ENCODE measurements at regions not wholly inside any gene's neighbourhood (a gene's known extent, or its start where the extent isn't known, plus 50 kb on each side); places are given as distances from the start of the nearest gene placed in this dataset.

GRCh38 chr20:51867251-51867650 lies 64.9 kb upstream of the SALL4 start:
- Histone ChIP-seq H3K27me3 (no peaks in the 10 kb centered on the region), H3K4me3 (no peak overlapping the region), H3K4me1 (no peaks in the 10 kb centered on the region), H3K36me3 (no peaks in the 10 kb centered on the region), H3K27ac (no peak overlapping the region), H3K9me3 (no peaks in the 10 kb centered on the region)
- TF ChIP-seq POLR2A (IDR thresholded peaks at IDR 0.05) = no peak
- no peak for TF ChIP-seq CTCF (IDR thresholded peaks at IDR 0.05)
- TF ChIP-seq POLR2AphosphoS5 (IDR thresholded peaks at IDR 0.05) = no peak
- no peak for DNase-seq (ENCODE audit: low spot score in 2 of 2)
- intact Hi-C loops (cut with DNase I; ENCODE audit: low total_unique reads) = no loop called here

GRCh38 chr20:51864967-51865366 lies 62.6 kb upstream of the SALL4 start:
- no peak overlapping the region for H3K4me3 ChIP-seq
- TF ChIP-seq POLR2AphosphoS5 (IDR thresholded peaks at IDR 0.05) = no peak
- no peak for TF ChIP-seq POLR2A (IDR thresholded peaks at IDR 0.05)
- no peak for TF ChIP-seq CTCF (IDR thresholded peaks at IDR 0.05)
- DNase-seq (ENCODE audit: low spot score in 2 of 2) = no peak
- no peaks in the 10 kb centered on the region for H3K36me3 ChIP-seq
- intact Hi-C loops (cut with DNase I; ENCODE audit: low total_unique reads) = no loop called here
- no peaks in the 10 kb centered on the region for H3K27me3 ChIP-seq
- no peaks in the 10 kb centered on the region for H3K9me3 ChIP-seq
- H3K4me1 ChIP-seq = no peaks in the 10 kb centered on the region
- H3K27ac ChIP-seq = no peak overlapping the region

- Histone ChIP-seq H3K4me1 (no peaks in the 10 kb centered on the region), H3K27ac (no peak overlapping the region), H3K27me3 (no peaks in the 10 kb centered on the region), H3K9me3 (no peaks in the 10 kb centered on the region), H3K36me3 (no peaks in the 10 kb centered on the region), H3K4me3 (no peak overlapping the region)
- intact Hi-C loops (cut with DNase I; ENCODE audit: low total_unique reads) = no loop called here
- DNase-seq (ENCODE audit: low spot score in 2 of 2) = no peak
- TF ChIP-seq POLR2AphosphoS5 (IDR thresholded peaks at IDR 0.05) = no peak
- TF ChIP-seq CTCF (IDR thresholded peaks at IDR 0.05) = no peak
- TF ChIP-seq POLR2A (IDR thresholded peaks at IDR 0.05) = no peak
Measured at GRCh38 chr20:51862796-51863195, 60.5 kb upstream of the SALL4 start.

- intact Hi-C loops (cut with DNase I; ENCODE audit: low total_unique reads) = no loop called here
- H3K9me3 ChIP-seq = no peaks in the 10 kb centered on the region
- DNase-seq (ENCODE audit: low spot score in 2 of 2) = no peak
- H3K27me3 ChIP-seq = no peaks in the 10 kb centered on the region
- TF ChIP-seq POLR2A (IDR thresholded peaks at IDR 0.05) = no peak
- no peak for TF ChIP-seq CTCF (IDR thresholded peaks at IDR 0.05)
- TF ChIP-seq POLR2AphosphoS5 (IDR thresholded peaks at IDR 0.05) = no peak
- no peaks in the 10 kb centered on the region for H3K36me3 ChIP-seq
- no peak overlapping the region for H3K4me3 ChIP-seq
- no peak overlapping the region for H3K27ac ChIP-seq
- no peaks in the 10 kb centered on the region for H3K4me1 ChIP-seq
Measured at GRCh38 chr20:51861726-51862466, 59.6 kb upstream of the SALL4 start.

GRCh38 chr20:51860111-51860882 lies 58.0 kb upstream of the SALL4 start:
- TF ChIP-seq POLR2A (IDR thresholded peaks at IDR 0.05) = no peak
- TF ChIP-seq CTCF (IDR thresholded peaks at IDR 0.05) = no peak
- TF ChIP-seq POLR2AphosphoS5 (IDR thresholded peaks at IDR 0.05) = no peak
- no peaks in the 10 kb centered on the region for H3K27me3 ChIP-seq
- no peak overlapping the region for H3K27ac ChIP-seq
- DNase-seq (ENCODE audit: low spot score in 2 of 2) = no peak
- no peaks in the 10 kb centered on the region for H3K36me3 ChIP-seq
- H3K4me3 ChIP-seq = no peak overlapping the region
- intact Hi-C loops (cut with DNase I; ENCODE audit: low total_unique reads) = no loop called here
- no peaks in the 10 kb centered on the region for H3K9me3 ChIP-seq
- H3K4me1 ChIP-seq = no peaks in the 10 kb centered on the region
